NCI-H1417 treated with DMSO at 0.1 percent for 48 hours (cell line): ENCODE measurements at regions not wholly inside any gene's neighbourhood (a gene's known extent, or its start where the extent isn't known, plus 50 kb on each side); places are given as distances from the start of the nearest gene placed in this dataset.

ENCODE experiments used
- DNase-seq: peaks from one replicate; lab custom pipeline; 2025; lab: John Stamatoyannopoulos, UW

GRCh38 chr2:240209493-240209892, 69.0 kb upstream of the OTOS start:
- no peak for DNase-seq

GRCh38 chr2:240210198-240210965, 69.9 kb upstream of the OTOS start:
- no peak for DNase-seq

- DNase-seq, result no peak
These were observed 70.6 kb upstream of the OTOS start for GRCh38 chr2:240211096-240211495.

- no peak for DNase-seq
These were observed 71.4 kb upstream of the OTOS start for GRCh38 chr2:240211598-240212424.

- no peak for DNase-seq
These were observed 72.2 kb upstream of the OTOS start for GRCh38 chr2:240212425-240213225.

GRCh38 chr2:240213226-240213475, 72.7 kb upstream of the OTOS start:
- DNase-seq, result no peak

GRCh38 chr2:240213476-240214421, 73.3 kb upstream of the OTOS start:
- no peak for DNase-seq

- DNase-seq, result no peak
These were observed 74.6 kb upstream of the OTOS start for GRCh38 chr2:240214790-240215675.

- DNase-seq, result no peak
These were observed 75.2 kb upstream of the OTOS start for GRCh38 chr2:240215676-240216051.

GRCh38 chr2:240216167-240216566, 75.7 kb upstream of the OTOS start:
- no peak for DNase-seq

GRCh38 chr2:240217431-240218301, 77.2 kb upstream of the OTOS start:
- no peak for DNase-seq

- DNase-seq, result no peak
These were observed 78.9 kb upstream of the OTOS start for GRCh38 chr2:240219208-240219890.

- DNase-seq, result no peak
These were observed 79.9 kb upstream of the OTOS start for GRCh38 chr2:240220371-240220770.

GRCh38 chr2:240223631-240224030, 83.2 kb upstream of the OTOS start:
- no peak for DNase-seq

- no peak for DNase-seq
These were observed 84.2 kb upstream of the OTOS start for GRCh38 chr2:240224676-240225075.

GRCh38 chr2:240225131-240225530, 84.7 kb upstream of the OTOS start:
- DNase-seq, result no peak

GRCh38 chr2:240225660-240226475, 85.4 kb upstream of the OTOS start:
- no peak for DNase-seq
